ENCODE measurements at regions not wholly inside any gene's neighbourhood (a gene's known extent, or its start where the extent isn't known, plus 50 kb on each side); places are given as distances from the start of the nearest gene placed in this dataset.

- DNase-seq (ENCODE audit: low read depth) = no peak
Measured at GRCh38 chr4:59855630-59856352, 1344.3 kb upstream of the ADGRL3 start.

GRCh38 chr4:59869056-59869455, 1331.1 kb upstream of the ADGRL3 start:
- DNase-seq (ENCODE audit: low read depth) = no peak

- DNase-seq (ENCODE audit: low read depth) = no peak
Measured at GRCh38 chr4:59869559-59869958, 1330.6 kb upstream of the ADGRL3 start.

GRCh38 chr4:59881632-59882031, 1318.5 kb upstream of the ADGRL3 start:
- DNase-seq (ENCODE audit: low read depth) = no peak

GRCh38 chr4:59904331-59904730, 1295.8 kb upstream of the ADGRL3 start:
- DNase-seq (ENCODE audit: low read depth) = no peak

GRCh38 chr4:59920416-59920815, 1279.7 kb upstream of the ADGRL3 start:
- no peak for DNase-seq (ENCODE audit: low read depth)

GRCh38 chr4:59925290-59925689, 1274.8 kb upstream of the ADGRL3 start:
- no peak for DNase-seq (ENCODE audit: low read depth)

GRCh38 chr4:59936566-59936965, 1263.6 kb upstream of the ADGRL3 start:
- DNase-seq (ENCODE audit: low read depth) = no peak

GRCh38 chr4:59938166-59938565, 1262.0 kb upstream of the ADGRL3 start:
- no peak for DNase-seq (ENCODE audit: low read depth)

GRCh38 chr4:59945277-59945676, 1254.8 kb upstream of the ADGRL3 start:
- peak; percentile 5 for DNase-seq (ENCODE audit: low read depth)

GRCh38 chr4:59945716-59946115, 1254.4 kb upstream of the ADGRL3 start:
- no peak for DNase-seq (ENCODE audit: low read depth)

- no peak for DNase-seq (ENCODE audit: low read depth)
Measured at GRCh38 chr4:59956366-59956765, 1243.8 kb upstream of the ADGRL3 start.

GRCh38 chr4:59960143-59960542, 1240.0 kb upstream of the ADGRL3 start:
- no peak for DNase-seq (ENCODE audit: low read depth)

GRCh38 chr4:59966758-59967157, 1233.4 kb upstream of the ADGRL3 start:
- DNase-seq (ENCODE audit: low read depth) = no peak

GRCh38 chr4:59968796-59969195, 1231.3 kb upstream of the ADGRL3 start:
- DNase-seq (ENCODE audit: low read depth) = no peak

GRCh38 chr4:59969909-59970308, 1230.2 kb upstream of the ADGRL3 start:
- no peak for DNase-seq (ENCODE audit: low read depth)

- DNase-seq (ENCODE audit: low read depth) = no peak
Measured at GRCh38 chr4:59971952-59972351, 1228.2 kb upstream of the ADGRL3 start.

- no peak for DNase-seq (ENCODE audit: low read depth)
Measured at GRCh38 chr4:59973492-59973891, 1226.6 kb upstream of the ADGRL3 start.

- no peak for DNase-seq (ENCODE audit: low read depth)
Measured at GRCh38 chr4:59979061-59979460, 1221.1 kb upstream of the ADGRL3 start.

GRCh38 chr4:59983852-59984251, 1216.3 kb upstream of the ADGRL3 start:
- no peak for DNase-seq (ENCODE audit: low read depth)

GRCh38 chr4:59987289-59987688, 1212.8 kb upstream of the ADGRL3 start:
- DNase-seq (ENCODE audit: low read depth) = no peak

GRCh38 chr4:59994118-59994517, 1206.0 kb upstream of the ADGRL3 start:
- DNase-seq (ENCODE audit: low read depth) = no peak

- DNase-seq (ENCODE audit: low read depth) = no peak
Measured at GRCh38 chr4:60002603-60003337, 1197.4 kb upstream of the ADGRL3 start.
